Brain microvascular endothelial cell (primary cell): ENCODE measurements at regions not wholly inside any gene's neighbourhood (a gene's known extent, or its start where the extent isn't known, plus 50 kb on each side); places are given as distances from the start of the nearest gene placed in this dataset.

Experiments used
- DNase-seq: peaks from one replicate; pipeline ENCODE4 v3.0.0-alpha.2; 2020
- H3K27ac ChIP-seq: fragments of 250-450 bp; sonication (Bioruptor Pico); 2 replicates; pipeline ENCODE4 v1.5.1; 2020; ENCODE audit warnings: mild to moderate bottlenecking, moderate library complexity
- H3K27me3 ChIP-seq: fragments of 250-450 bp; sonication (Bioruptor Pico); replicated peaks from 2 replicates; pipeline ENCODE4 v1.5.1; 2020; ENCODE audit warnings: mild to moderate bottlenecking
- H3K36me3 ChIP-seq: fragments of 250-450 bp; sonication (Bioruptor Pico); replicated peaks from 2 replicates; pipeline ENCODE4 v1.5.1; 2020; ENCODE audit warnings: mild to moderate bottlenecking
- H3K4me3 ChIP-seq: 2 replicates; pipeline ENCODE4 v1.5.1; 2011; ENCODE audit warnings: low read depth, mild to moderate bottlenecking, control low read depth, low read length, moderate library complexity
- in situ Hi-C: cut with HindIII; loops from 2 replicates; pipeline ENCODE4 v1.10.0; 2017; ENCODE audit warnings: low sequenced_read_pairs, low pct_ligation_motif_present
- TF ChIP-seq, protein P1 (sequence below): IDR thresholded peaks from 2 replicates; pipeline ENCODE4 v1.5.1; 2011; ENCODE audit warnings: low read depth, mild to moderate bottlenecking, moderate library complexity, low read length, control low read depth, inconsistent platforms; ENCODE audit errors: missing control alignments

DNA sequence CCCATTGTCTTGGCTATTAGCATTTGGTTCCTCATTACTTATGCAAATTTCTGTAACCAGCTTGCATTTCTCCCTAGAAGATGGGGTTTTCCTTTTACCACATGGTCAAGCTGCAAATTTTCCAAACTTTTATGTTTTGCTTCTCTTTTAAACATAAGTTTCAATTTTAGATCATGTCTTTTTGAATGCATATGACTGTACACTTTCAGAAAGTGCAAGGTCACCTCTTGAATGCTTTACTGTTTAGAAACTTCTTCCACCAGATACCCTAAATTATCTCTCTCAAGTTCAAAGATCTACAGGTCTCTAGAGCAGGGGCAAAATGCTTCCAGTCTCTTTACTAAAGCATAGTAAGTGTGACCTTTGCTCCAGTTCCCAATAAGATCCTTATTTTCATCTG lies 837.6 kb upstream of the NXPH2 start:
- TF ChIP-seq, protein P1, sequence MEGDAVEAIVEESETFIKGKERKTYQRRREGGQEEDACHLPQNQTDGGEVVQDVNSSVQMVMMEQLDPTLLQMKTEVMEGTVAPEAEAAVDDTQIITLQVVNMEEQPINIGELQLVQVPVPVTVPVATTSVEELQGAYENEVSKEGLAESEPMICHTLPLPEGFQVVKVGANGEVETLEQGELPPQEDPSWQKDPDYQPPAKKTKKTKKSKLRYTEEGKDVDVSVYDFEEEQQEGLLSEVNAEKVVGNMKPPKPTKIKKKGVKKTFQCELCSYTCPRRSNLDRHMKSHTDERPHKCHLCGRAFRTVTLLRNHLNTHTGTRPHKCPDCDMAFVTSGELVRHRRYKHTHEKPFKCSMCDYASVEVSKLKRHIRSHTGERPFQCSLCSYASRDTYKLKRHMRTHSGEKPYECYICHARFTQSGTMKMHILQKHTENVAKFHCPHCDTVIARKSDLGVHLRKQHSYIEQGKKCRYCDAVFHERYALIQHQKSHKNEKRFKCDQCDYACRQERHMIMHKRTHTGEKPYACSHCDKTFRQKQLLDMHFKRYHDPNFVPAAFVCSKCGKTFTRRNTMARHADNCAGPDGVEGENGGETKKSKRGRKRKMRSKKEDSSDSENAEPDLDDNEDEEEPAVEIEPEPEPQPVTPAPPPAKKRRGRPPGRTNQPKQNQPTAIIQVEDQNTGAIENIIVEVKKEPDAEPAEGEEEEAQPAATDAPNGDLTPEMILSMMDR: no peak
- Histone ChIP-seq H3K4me3 (no peak overlapping the region), H3K27me3 (no peaks in the 10 kb centered on the region), H3K36me3 (no peaks in the 10 kb centered on the region), H3K27ac (no peak overlapping the region)
- DNase-seq: no peak
- in situ Hi-C loops: no loop called here

DNA sequence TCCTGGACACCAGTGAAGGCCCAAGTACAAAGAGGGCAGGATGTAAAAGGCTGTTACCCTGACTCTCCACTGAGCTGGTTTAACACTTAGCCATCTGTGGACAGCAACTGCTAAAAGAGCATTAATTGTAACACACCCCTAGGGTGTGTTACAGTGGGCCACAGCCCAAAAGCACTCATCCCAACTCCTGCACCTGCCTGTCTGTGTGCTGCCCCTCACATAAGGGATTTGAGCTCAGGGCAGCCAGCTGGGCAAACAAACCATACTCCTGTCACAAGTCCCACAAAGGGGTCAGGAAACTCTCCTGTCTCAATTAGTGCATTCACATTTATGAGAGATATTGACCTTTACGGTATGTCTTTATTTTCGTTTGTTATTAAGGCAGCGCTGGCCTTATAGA lies 833.1 kb upstream of the NXPH2 start:
- Histone ChIP-seq H3K36me3 (no peaks in the 10 kb centered on the region), H3K27ac (no peak overlapping the region), H3K27me3 (no peaks in the 10 kb centered on the region), H3K4me3 (no peak overlapping the region)
- in situ Hi-C loops: no loop called here
- DNase-seq: no peak
- TF ChIP-seq, protein P1: no peak

DNA sequence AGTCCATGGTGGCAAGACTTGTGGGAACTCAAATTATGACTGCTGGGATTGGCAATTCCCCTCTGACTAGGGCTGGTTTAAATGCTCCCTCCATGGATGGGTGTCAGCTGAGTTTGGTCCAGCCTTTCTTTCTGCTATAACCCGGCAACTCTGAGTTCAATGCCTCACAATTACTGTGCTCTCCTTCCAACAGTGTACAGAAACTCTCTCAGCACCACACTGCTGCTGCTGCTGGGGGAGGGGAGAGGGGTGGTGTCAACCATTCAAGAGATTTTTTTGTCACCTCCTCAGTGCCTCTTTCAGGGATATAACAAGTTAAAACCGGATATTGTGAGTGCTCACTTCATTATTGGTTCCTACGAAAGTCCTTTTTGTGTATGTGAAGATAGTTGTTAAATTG lies 830.3 kb upstream of the NXPH2 start:
- TF ChIP-seq, protein P1: no peak
- H3K27me3 ChIP-seq: no peaks in the 10 kb centered on the region
- no peaks in the 10 kb centered on the region for H3K36me3 ChIP-seq
- H3K27ac ChIP-seq: no peak overlapping the region
- H3K4me3 ChIP-seq: no peak overlapping the region
- in situ Hi-C loops: no loop called here
- no peak for DNase-seq

DNA sequence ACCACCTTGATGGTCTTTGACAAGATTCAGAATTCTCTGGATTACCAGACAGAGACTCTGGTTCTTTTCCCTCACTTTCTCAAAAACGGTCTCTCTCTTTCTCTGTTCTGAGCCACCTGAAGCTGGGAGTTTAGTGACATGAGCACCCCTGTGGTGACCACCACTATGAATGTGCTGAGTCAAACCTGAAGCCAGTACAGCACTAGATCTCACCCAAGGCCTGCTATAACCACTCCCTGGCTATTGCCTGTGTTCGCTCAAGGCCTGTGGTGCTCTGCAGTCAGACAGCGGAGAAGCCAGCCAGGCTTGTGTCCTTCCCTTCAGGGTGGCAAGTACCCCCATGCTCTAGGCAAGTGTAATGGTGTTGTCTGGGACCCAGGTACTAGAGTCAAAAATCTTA lies 828.9 kb upstream of the NXPH2 start:
- no peak for DNase-seq
- Histone ChIP-seq H3K27me3 (no peaks in the 10 kb centered on the region), H3K27ac (no peak overlapping the region), H3K36me3 (no peaks in the 10 kb centered on the region), H3K4me3 (no peak overlapping the region)
- in situ Hi-C loops: no loop called here
- TF ChIP-seq, protein P1: no peak

DNA sequence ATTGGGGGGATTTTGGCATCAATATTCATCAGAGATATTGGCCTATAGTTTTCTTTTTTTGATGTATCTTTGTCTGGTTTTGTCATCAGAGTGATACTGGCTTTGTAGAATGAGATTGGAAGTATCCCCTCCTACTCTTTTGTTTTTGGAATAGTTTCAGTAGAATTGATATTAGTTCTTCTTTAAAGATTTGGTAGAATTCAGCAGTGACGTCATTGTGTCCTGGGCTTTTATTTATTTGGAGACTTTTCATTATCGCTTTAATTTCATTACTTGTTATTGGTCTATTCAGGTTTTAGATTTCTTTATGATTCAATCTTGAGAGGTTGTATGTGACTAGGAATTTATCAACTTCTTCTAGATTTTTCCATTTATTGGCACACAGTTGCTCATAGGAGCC lies 825.5 kb upstream of the NXPH2 start:
- H3K36me3 ChIP-seq: no peaks in the 10 kb centered on the region
- in situ Hi-C loops: no loop called here
- H3K4me3 ChIP-seq: no peak overlapping the region
- H3K27me3 ChIP-seq: no peaks in the 10 kb centered on the region
- TF ChIP-seq, protein P1: no peak
- DNase-seq: no peak
- H3K27ac ChIP-seq: no peak overlapping the region

DNA sequence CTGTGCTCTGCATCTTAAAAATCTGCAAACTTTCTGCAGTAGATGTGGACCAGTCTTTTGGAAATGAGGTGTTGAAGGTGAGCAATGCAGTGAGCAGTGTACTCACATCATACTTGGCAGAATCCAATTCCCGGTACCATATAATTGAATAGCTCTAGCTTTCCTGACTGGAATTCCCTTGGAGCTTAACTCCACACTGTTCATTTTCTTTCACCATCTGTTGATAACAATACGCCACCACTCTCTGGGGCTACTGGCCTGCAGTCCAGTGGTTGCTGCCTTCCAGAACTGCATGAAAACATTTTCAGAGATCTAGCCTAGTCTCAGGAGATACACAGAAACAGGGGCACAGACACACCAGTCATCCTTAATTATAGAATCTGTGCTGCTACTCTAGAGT lies 820.0 kb upstream of the NXPH2 start:
- TF ChIP-seq, protein P1: no peak
- Histone ChIP-seq H3K36me3 (no peaks in the 10 kb centered on the region), H3K4me3 (no peak overlapping the region), H3K27ac (no peak overlapping the region), H3K27me3 (no peaks in the 10 kb centered on the region)
- DNase-seq: no peak
- in situ Hi-C loops: no loop called here
